ENCODE measurements at regions not wholly inside any gene's neighbourhood (a gene's known extent, or its start where the extent isn't known, plus 50 kb on each side); places are given as distances from the start of the nearest gene placed in this dataset.

- TF ChIP-seq YY1 (IDR thresholded peaks at IDR 0.05; ENCODE audit: low read depth, low read length) (no peak), SAP30 (IDR thresholded peaks at IDR 0.05; ENCODE audit: insufficient read depth, insufficient replicate concordance, low read length) (no peak), BACH1 (IDR thresholded peaks at IDR 0.05; ENCODE audit: low read length) (no peak), USF2 (IDR thresholded peaks at IDR 0.05; ENCODE audit: low read length) (no peak), CBX5 (IDR thresholded peaks at IDR 0.05; ENCODE audit: low read depth, low read length) (no peak)
Observed at GRCh38 chr1:239711768-239712167, 325.4 kb downstream of the CHRM3 start (continued).

Measured in H1 (cell line).